ENCODE measurements at regions not wholly inside any gene's neighbourhood (a gene's known extent, or its start where the extent isn't known, plus 50 kb on each side); places are given as distances from the start of the nearest gene placed in this dataset.

DNA sequence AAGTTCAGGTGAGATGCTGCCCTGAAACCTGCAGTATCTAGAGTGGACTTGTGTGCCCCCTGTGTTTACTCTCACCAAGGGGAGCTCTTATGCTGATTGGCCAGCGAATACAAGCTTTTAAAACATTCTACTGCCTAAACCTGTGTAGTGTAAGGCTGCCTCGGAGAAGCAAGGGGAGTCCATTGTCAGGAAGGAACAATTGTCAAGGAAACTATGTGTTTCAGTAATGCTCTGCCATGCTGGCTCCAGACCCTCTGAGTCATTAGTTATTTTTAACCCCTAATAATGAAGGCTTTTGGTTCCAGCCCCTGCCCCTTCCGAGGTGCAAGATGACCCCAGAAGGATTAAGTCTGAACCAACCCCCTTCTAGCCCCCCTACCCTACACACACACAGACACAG, 66.1 kb upstream of the CHMP2B start:
- H3K36me3 ChIP-seq (ENCODE audit: control insufficient read depth in 2 of 2, extremely low read depth in 1 of 2, insufficient read depth in 2 of 2, low read length in 2 of 2): no peaks in the 10 kb centered on the region
- CTCF ChIA-PET: interaction anchor here (1.3 kb wide), 1 partner anchor 386 kb away, joined by 3 read pairs; no protein-coding TSS in a partner anchor

More for the DNA sequence above, 66.1 kb upstream of the CHMP2B start:
- no peak overlapping the region for H3K4me2 ChIP-seq (ENCODE audit: insufficient read depth, low read length)
- POLR2A ChIA-PET: no interaction called here
- H3K27ac ChIP-seq (ENCODE audit: insufficient read depth, low read depth, low read length): no peak overlapping the region
- H3K79me2 ChIP-seq (ENCODE audit: control insufficient read depth, insufficient read depth, low read length): no peaks in the 10 kb centered on the region
- H3K4me1 ChIP-seq (ENCODE audit: control insufficient read depth, extremely low read depth, insufficient read depth, low read length): no peaks in the 10 kb centered on the region
- no peaks in the 10 kb centered on the region for H4K20me1 ChIP-seq (replicated peaks; ENCODE audit: control insufficient read depth, extremely low read depth, insufficient read depth, low read length)
- DNase-seq (ENCODE audit: low read depth, low spot score) (no peak), FAIRE-seq (no peak)
- H3K9me1 ChIP-seq (replicated peaks; ENCODE audit: control insufficient read depth, extremely low read depth, insufficient read depth, low read length): no peaks in the 10 kb centered on the region
- H3K9ac ChIP-seq (replicated peaks; ENCODE audit: extremely low read depth, insufficient read depth, low read length): no peak overlapping the region
- intact Hi-C loops (cut with micrococcal nuclease): no loop called here
- H3K4me3 ChIP-seq (replicated peaks in 1 of 3; ENCODE audit: insufficient read depth in 1 of 3, low read depth in 1 of 3, low read length in 3 of 3): no peak overlapping the region
- H3K27me3 ChIP-seq (ENCODE audit: control insufficient read depth in 2 of 2, insufficient read depth in 2 of 2, low read length in 2 of 2): peaks cover 0 to 3% of the 10 kb centered on the region in 2 experiments
- no peak overlapping the region for H2AFZ ChIP-seq (ENCODE audit: low read depth, low read length)
- BruUV-seq (replicated peaks): no TSS peak
- H3K9me3 ChIP-seq (replicated peaks; ENCODE audit: control insufficient read depth, insufficient read depth, low read length): no peaks in the 10 kb centered on the region
- dilution Hi-C loops (cut with MboI; ENCODE audit: extremely low pct_ligation_motif_present, low sequenced_read_pairs): no loop called here
- TF ChIP-seq, protein P1, sequence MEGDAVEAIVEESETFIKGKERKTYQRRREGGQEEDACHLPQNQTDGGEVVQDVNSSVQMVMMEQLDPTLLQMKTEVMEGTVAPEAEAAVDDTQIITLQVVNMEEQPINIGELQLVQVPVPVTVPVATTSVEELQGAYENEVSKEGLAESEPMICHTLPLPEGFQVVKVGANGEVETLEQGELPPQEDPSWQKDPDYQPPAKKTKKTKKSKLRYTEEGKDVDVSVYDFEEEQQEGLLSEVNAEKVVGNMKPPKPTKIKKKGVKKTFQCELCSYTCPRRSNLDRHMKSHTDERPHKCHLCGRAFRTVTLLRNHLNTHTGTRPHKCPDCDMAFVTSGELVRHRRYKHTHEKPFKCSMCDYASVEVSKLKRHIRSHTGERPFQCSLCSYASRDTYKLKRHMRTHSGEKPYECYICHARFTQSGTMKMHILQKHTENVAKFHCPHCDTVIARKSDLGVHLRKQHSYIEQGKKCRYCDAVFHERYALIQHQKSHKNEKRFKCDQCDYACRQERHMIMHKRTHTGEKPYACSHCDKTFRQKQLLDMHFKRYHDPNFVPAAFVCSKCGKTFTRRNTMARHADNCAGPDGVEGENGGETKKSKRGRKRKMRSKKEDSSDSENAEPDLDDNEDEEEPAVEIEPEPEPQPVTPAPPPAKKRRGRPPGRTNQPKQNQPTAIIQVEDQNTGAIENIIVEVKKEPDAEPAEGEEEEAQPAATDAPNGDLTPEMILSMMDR (IDR thresholded peaks at IDR 0.05; ENCODE audit: extremely low read depth in 1 of 2, insufficient read depth in 1 of 2, low read depth in 1 of 2, low read length in 2 of 2): no peak
- TF ChIP-seq JUN (IDR thresholded peaks at IDR 0.05; ENCODE audit: borderline replicate concordance, insufficient read depth, insufficient read length, low read depth) (no peak), POLR2A (IDR thresholded peaks at IDR 0.05; ENCODE audit: low read depth, low read length) (no peak), EZH2 (IDR thresholded peaks at IDR 0.05; ENCODE audit: borderline replicate concordance, low read depth, low read length, severe bottlenecking) (no peak), MYC (IDR thresholded peaks at IDR 0.05; ENCODE audit: low read depth, low read length) (no peak), POLR2AphosphoS5 (IDR thresholded peaks at IDR 0.05; ENCODE audit: insufficient read depth, low read depth, low read length) (no peak), GATA2 (IDR thresholded peaks at IDR 0.05; ENCODE audit: insufficient read depth, insufficient read length, low read depth, low read length) (no peak), FOS (IDR thresholded peaks at IDR 0.05; ENCODE audit: borderline replicate concordance, insufficient read depth, low read length) (no peak)
- TF ChIP-seq, protein P2, sequence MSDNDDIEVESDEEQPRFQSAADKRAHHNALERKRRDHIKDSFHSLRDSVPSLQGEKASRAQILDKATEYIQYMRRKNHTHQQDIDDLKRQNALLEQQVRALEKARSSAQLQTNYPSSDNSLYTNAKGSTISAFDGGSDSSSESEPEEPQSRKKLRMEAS (IDR thresholded peaks at IDR 0.05; ENCODE audit: insufficient read depth, insufficient read length): no peak
